Right lobe of liver (tissue), 6 donors: ENCODE measurements at regions not wholly inside any gene's neighbourhood (a gene's known extent, or its start where the extent isn't known, plus 50 kb on each side); places are given as distances from the start of the nearest gene placed in this dataset.

Experiments used
- ATAC-seq, 4 donors: fragments of 200-7000 bp; cut with Tn5 transposase; one replicate each; pipeline ENCODE4 v1.9.1; 2020; ENCODE audit warnings: mild to moderate bottlenecking in 4 of 4, moderate library complexity in 4 of 4
- DNase-seq, 3 donors: peaks; one replicate each; pipeline ENCODE4 v3.0.0-alpha.2; 2020
- H3K27ac ChIP-seq, 3 donors: fragments of 200-600 bp; one replicate each; pipeline ENCODE4 v1.8.0; 2022
- H3K27me3 ChIP-seq, 2 donors: fragments of 200-600 bp; one replicate each; pipeline ENCODE4 v1.8.0; 2022
- H3K36me3 ChIP-seq, 4 donors: fragments of 200-600 bp; sonication (generic) in 1 of 4; one replicate each; pipeline versions ENCODE4 v1.5.1 to v1.8.0; 2017 to 2022; ENCODE audit warnings: control low read depth in 1 of 4
- H3K4me1 ChIP-seq, 4 donors: fragments of 200-600 bp; sonication (generic) in 1 of 4; one replicate each; pipeline versions ENCODE4 v1.5.1 to v1.8.0; 2017 to 2022; ENCODE audit warnings: control low read depth in 1 of 4
- H3K4me3 ChIP-seq, 3 donors: fragments of 200-600 bp; one replicate each; pipeline ENCODE4 v1.8.0; 2022
- H3K9me3 ChIP-seq, 4 donors: fragments of 200-600 bp; sonication (generic) in 1 of 4; one replicate each; pipeline versions ENCODE4 v1.5.1 to v1.8.0; 2017 to 2022; ENCODE audit warnings: control low read depth in 1 of 4
- POLR2A ChIP-seq: fragments of 450-650 bp; IDR thresholded peaks from one replicate; pipeline ENCODE4 v1.6.1; 2017; ENCODE audit warnings: antibody characterized with exemption, mild to moderate bottlenecking
- WGBS: methylation state at CpG from one replicate; pipeline ENCODE4 v1.1.6; 2018; ENCODE audit warnings: low coverage, low lambda C conversion rate; ENCODE audit not compliant: insufficient coverage; ENCODE audit errors: missing lambda C conversion rate; 5-methylcytosine and 5-hydroxymethylcytosine counted together
- intact Hi-C, 2 donors: fragments of 100-400 bp; cut with DNase I; formaldehyde crosslinking; loops; one replicate each; pipeline versions ENCODE4 v1.11.2 to v1.14.1; 2022
- TF ChIP-seq, protein P1 (sequence below), 4 donors: fragments of 200-600 bp in 3 of 4; fragments of 450-650 bp in 1 of 4; IDR thresholded peaks; one replicate each; pipeline versions ENCODE4 v1.5.1 to v1.8.0; 2016 to 2022; ENCODE audit warnings: antibody characterized with exemption in 4 of 4, mild to moderate bottlenecking in 2 of 4
- donor health status: DM: no; HTN: yes; CAD: no.
- donor health status: DM: no; HTN: no; CAD: no.
- donor health status: DM: no; HTN: no; CAD: no.
- donor health status: DM: no; HTN: yes; CAD: no.
- donor health status: DM: no; HTN: yes; CAD: no.

DNA sequence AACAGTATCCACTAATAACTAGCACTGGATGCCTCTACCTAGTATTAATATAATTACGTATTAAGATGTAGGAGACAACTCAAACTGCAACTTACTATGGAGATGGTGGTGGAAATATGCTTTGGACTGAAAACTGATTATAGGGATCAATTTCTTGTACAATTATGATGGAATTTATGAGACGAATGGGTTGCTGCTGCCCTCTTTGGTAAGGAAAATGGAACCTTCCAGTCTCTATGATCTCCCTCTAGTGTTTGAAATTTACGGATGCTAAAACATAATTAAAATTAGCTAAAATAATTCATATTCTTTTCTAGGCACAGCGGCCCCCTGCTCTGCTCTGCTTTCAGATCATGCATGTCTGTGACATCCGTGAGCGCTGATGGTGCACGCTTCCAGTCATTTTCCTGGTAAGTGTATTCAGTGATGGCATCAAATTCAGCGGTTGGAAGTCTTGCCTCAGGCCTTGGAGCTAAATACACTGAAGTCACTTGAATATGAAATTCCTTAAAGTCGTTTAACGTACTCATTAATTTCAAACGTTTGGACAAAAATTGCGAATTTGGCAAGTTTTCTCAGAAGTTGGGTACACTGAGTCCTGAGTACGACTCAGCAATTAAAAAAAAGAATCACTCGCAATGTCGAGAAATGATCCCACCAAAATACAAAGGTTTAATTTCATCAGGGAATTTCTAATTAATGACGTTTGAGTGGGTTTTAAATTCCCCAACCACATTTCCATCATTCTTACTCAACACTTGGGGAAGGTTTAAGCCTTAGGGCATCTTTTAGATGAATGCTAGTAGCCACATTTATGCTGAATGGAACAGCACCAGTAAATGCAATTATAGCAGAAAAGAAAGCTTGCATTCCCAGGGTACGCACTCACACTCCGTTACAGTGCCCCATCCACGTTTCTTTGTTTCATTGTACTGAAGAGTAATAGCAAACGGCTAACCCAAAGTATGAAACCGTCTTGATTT, 132.6 kb downstream of the NR2F2 start:
- Histone ChIP-seq H3K27me3 (peaks cover 0 to 4% of the 10 kb centered on the region in 2 donors), H3K9me3 (no peaks in the 10 kb centered on the region), H3K4me1 (no peaks in the 10 kb centered on the region), H3K4me3 (no peak overlapping the region), H3K27ac (no peak overlapping the region), H3K36me3 (no peaks in the 10 kb centered on the region)
- no peak for TF ChIP-seq POLR2A
- TF ChIP-seq, protein P1, sequence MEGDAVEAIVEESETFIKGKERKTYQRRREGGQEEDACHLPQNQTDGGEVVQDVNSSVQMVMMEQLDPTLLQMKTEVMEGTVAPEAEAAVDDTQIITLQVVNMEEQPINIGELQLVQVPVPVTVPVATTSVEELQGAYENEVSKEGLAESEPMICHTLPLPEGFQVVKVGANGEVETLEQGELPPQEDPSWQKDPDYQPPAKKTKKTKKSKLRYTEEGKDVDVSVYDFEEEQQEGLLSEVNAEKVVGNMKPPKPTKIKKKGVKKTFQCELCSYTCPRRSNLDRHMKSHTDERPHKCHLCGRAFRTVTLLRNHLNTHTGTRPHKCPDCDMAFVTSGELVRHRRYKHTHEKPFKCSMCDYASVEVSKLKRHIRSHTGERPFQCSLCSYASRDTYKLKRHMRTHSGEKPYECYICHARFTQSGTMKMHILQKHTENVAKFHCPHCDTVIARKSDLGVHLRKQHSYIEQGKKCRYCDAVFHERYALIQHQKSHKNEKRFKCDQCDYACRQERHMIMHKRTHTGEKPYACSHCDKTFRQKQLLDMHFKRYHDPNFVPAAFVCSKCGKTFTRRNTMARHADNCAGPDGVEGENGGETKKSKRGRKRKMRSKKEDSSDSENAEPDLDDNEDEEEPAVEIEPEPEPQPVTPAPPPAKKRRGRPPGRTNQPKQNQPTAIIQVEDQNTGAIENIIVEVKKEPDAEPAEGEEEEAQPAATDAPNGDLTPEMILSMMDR (IDR thresholded peaks at IDR 0.05): peak in 3 of 4 donors; percentile 8 to 14 (median 10)
- intact Hi-C loops: no loop called here
- DNase-seq (no peak), ATAC-seq (no peak)
- 62% methylated on average over 21 of the region's 21 CpGs for WGBS

DNA sequence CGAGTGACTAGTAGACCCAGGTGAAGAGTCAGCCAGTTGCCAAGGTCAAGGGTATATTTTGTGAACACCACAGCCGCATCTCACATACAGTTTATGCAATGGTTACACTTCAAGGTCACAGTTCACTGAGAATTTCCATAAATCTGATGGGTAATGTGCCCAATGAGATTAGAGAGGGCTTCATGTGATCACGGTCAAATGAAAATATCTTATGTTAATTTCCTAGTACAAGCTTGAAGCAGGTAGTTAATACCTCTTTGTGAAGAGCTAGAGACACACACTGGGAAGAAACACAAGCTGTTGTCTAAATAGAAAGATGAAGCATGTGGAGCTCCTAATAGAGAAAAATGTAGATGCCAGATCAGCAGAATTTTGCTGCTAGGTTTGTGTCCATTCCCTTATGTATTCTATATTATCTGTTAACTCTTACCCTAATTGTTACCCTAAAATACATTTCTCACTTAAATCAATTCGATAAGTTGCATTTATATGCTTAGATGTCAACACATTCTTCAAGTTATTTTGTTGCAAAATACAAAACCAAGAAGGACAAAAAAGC, 136.0 kb downstream of the NR2F2 start:
- Histone ChIP-seq H3K4me3 (no peak overlapping the region), H3K27me3 (no peaks in the 10 kb centered on the region), H3K9me3 (no peaks in the 10 kb centered on the region), H3K27ac (no peak overlapping the region), H3K4me1 (no peaks in the 10 kb centered on the region), H3K36me3 (no peaks in the 10 kb centered on the region)
- intact Hi-C loops: no loop called here
- 28% methylated on average over 4 of the region's 4 CpGs for whole genome bisulfite sequencing
- DNase-seq (no peak), ATAC-seq (no peak)
- TF ChIP-seq POLR2A: no peak
- TF ChIP-seq, protein P1 (IDR thresholded peaks at IDR 0.05): no peak

DNA sequence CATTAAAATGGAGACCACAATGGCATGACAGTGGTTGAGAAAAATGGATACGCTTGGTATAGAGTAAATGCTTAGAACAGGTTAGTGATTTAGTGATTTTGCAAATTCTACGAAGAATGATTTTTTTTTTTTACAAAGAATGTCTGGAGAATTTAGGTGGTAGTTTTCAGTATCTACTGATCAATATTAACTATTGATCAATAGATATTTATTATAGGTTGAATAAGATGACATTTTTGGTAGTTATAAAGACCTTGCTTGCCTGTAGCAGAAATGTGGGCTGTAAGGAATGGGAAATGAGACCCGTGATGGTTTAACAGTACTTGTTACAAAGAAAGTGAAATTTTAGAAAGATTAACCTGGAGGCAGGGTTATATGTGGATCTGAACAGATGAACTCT, 137.5 kb downstream of the NR2F2 start:
- WGBS: 67% methylated on average over 3 of the region's 3 CpGs
- intact Hi-C loops: no loop called here
- TF ChIP-seq, protein P1 (IDR thresholded peaks at IDR 0.05): no peak
- no peak for TF ChIP-seq POLR2A

DNA sequence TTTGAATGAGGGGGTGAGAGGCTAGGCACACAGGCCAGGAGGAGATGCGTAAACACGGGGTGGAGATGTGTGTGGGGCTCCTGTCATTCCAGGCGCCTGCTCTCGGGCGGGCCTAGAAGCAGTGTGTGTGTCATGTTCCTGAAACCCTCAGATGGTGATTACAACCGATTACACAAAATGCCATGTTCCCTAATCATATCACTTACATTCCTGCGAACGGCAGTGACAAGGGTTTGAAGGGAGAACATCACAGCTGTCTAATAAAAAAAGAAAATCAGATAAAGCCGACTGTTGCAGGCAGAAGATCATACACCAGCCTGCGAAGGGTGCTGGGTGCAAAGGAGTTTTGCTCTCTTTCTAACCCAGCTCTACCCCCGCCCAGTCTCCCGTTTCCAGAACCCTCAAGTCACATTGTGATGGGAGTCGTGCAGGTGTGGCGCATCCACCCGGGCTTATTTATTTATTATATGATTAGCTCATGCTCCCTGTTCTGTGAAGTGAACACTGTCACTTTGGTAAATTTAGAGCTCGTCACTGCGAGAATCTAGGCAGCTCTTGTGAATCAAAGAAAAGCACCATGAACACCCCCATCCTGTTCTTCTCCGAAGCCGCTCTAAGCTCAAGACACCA, 140.3 kb downstream of the NR2F2 start:
- Histone ChIP-seq H3K27me3 (no peaks in the 10 kb centered on the region), H3K27ac (no peak overlapping the region), H3K9me3 (no peaks in the 10 kb centered on the region), H3K4me1 (no peaks in the 10 kb centered on the region), H3K36me3 (no peaks in the 10 kb centered on the region), H3K4me3 (no peak overlapping the region)
- intact Hi-C loops: no loop called here
- TF ChIP-seq, protein P1 (IDR thresholded peaks at IDR 0.05): no peak
- TF ChIP-seq POLR2A: no peak
- DNase-seq: no peak
- 67% methylated on average over 19 of the region's 19 CpGs for WGBS
- no peak for ATAC-seq

More for the DNA sequence above, 137.5 kb downstream of the NR2F2 start:
- Histone ChIP-seq H3K4me1 (no peaks in the 10 kb centered on the region), H3K27ac (no peak overlapping the region), H3K36me3 (no peaks in the 10 kb centered on the region), H3K4me3 (no peak overlapping the region), H3K27me3 (no peaks in the 10 kb centered on the region), H3K9me3 (no peaks in the 10 kb centered on the region)
- no peak for ATAC-seq
- no peak for DNase-seq
